ENCODE measurements at regions not wholly inside any gene's neighbourhood (a gene's known extent, or its start where the extent isn't known, plus 50 kb on each side); places are given as distances from the start of the nearest gene placed in this dataset.

- TF ChIP-seq CEBPB (IDR thresholded peaks at IDR 0.05): no peak
- no peak for TF ChIP-seq CREB1 (IDR thresholded peaks at IDR 0.05; ENCODE audit: low read depth)
- TF ChIP-seq NFIC (IDR thresholded peaks at IDR 0.05): no peak
- TF ChIP-seq RAD21 (IDR thresholded peaks at IDR 0.05; ENCODE audit: low read depth): no peak
- no peak for TF ChIP-seq TCF12 (IDR thresholded peaks at IDR 0.05; ENCODE audit: low read depth)
- TF ChIP-seq USF1 (IDR thresholded peaks at IDR 0.05): no peak
- TF ChIP-seq MAX (IDR thresholded peaks at IDR 0.05): no peak
- no peak for TF ChIP-seq EP300 (IDR thresholded peaks at IDR 0.05; ENCODE audit: borderline replicate concordance)
- TF ChIP-seq REST (IDR thresholded peaks at IDR 0.05; ENCODE audit: low read depth): no peak
- TF ChIP-seq EGR1 (IDR thresholded peaks at IDR 0.05): no peak
- TF ChIP-seq TAF1 (IDR thresholded peaks at IDR 0.05; ENCODE audit: low read depth): no peak
- no peak for TF ChIP-seq FOXM1 (IDR thresholded peaks at IDR 0.05; ENCODE audit: borderline replicate concordance, low read depth)
- no peak for TF ChIP-seq YY1 (IDR thresholded peaks at IDR 0.05; ENCODE audit: low read depth)
Measured at GRCh38 chr11:104812103-104812788, 86.0 kb downstream of the CASP12 start.

GRCh38 chr11:104803776-104804175, 94.5 kb downstream of the CASP12 start:
- no peak for TF ChIP-seq TAF1 (IDR thresholded peaks at IDR 0.05; ENCODE audit: low read depth)
- no peak for TF ChIP-seq ZBTB7A (IDR thresholded peaks at IDR 0.05; ENCODE audit: low read depth)
- TF ChIP-seq RAD21 (IDR thresholded peaks at IDR 0.05; ENCODE audit: low read depth): no peak
- no peak for TF ChIP-seq REST (IDR thresholded peaks at IDR 0.05; ENCODE audit: low read depth)
- no peak for TF ChIP-seq EGR1 (IDR thresholded peaks at IDR 0.05)
- TF ChIP-seq USF1 (IDR thresholded peaks at IDR 0.05): no peak
- no peak for TF ChIP-seq TEAD4 (IDR thresholded peaks at IDR 0.05)
- no peak for TF ChIP-seq MAX (IDR thresholded peaks at IDR 0.05)
- TF ChIP-seq YY1 (IDR thresholded peaks at IDR 0.05; ENCODE audit: low read depth): no peak
- TF ChIP-seq CEBPB (IDR thresholded peaks at IDR 0.05): no peak
- TF ChIP-seq TCF12 (IDR thresholded peaks at IDR 0.05; ENCODE audit: low read depth): no peak
- TF ChIP-seq CREB1 (IDR thresholded peaks at IDR 0.05; ENCODE audit: low read depth): no peak

- TF ChIP-seq CREB1 (IDR thresholded peaks at IDR 0.05; ENCODE audit: low read depth) (no peak), TAF1 (IDR thresholded peaks at IDR 0.05; ENCODE audit: low read depth) (no peak), TCF12 (IDR thresholded peaks at IDR 0.05; ENCODE audit: low read depth) (no peak), YY1 (IDR thresholded peaks at IDR 0.05; ENCODE audit: low read depth) (no peak), RAD21 (IDR thresholded peaks at IDR 0.05; ENCODE audit: low read depth) (no peak), CEBPB (IDR thresholded peaks at IDR 0.05) (no peak), USF1 (IDR thresholded peaks at IDR 0.05) (no peak), ZBTB7A (IDR thresholded peaks at IDR 0.05; ENCODE audit: low read depth) (no peak), FOXM1 (IDR thresholded peaks at IDR 0.05; ENCODE audit: borderline replicate concordance, low read depth) (no peak), EP300 (IDR thresholded peaks at IDR 0.05; ENCODE audit: borderline replicate concordance) (no peak)
Measured at GRCh38 chr11:104799251-104799650, 99.0 kb downstream of the CASP12 start.

GRCh38 chr11:104798789-104799188, 99.5 kb downstream of the CASP12 start:
- TF ChIP-seq TEAD4 (IDR thresholded peaks at IDR 0.05) (no peak), TCF12 (IDR thresholded peaks at IDR 0.05; ENCODE audit: low read depth) (no peak), YY1 (IDR thresholded peaks at IDR 0.05; ENCODE audit: low read depth) (no peak), CREB1 (IDR thresholded peaks at IDR 0.05; ENCODE audit: low read depth) (no peak), CEBPB (IDR thresholded peaks at IDR 0.05) (no peak), ZBTB7A (IDR thresholded peaks at IDR 0.05; ENCODE audit: low read depth) (no peak), EP300 (IDR thresholded peaks at IDR 0.05; ENCODE audit: borderline replicate concordance) (no peak), NFIC (IDR thresholded peaks at IDR 0.05) (no peak), RAD21 (IDR thresholded peaks at IDR 0.05; ENCODE audit: low read depth) (no peak), REST (IDR thresholded peaks at IDR 0.05; ENCODE audit: low read depth) (no peak), MAX (IDR thresholded peaks at IDR 0.05) (no peak), USF1 (IDR thresholded peaks at IDR 0.05) (no peak), TAF1 (IDR thresholded peaks at IDR 0.05; ENCODE audit: low read depth) (no peak), FOXM1 (IDR thresholded peaks at IDR 0.05; ENCODE audit: borderline replicate concordance, low read depth) (no peak), EGR1 (IDR thresholded peaks at IDR 0.05) (no peak)
